MCF 10A (cell line): ENCODE measurements at regions not wholly inside any gene's neighbourhood (a gene's known extent, or its start where the extent isn't known, plus 50 kb on each side); places are given as distances from the start of the nearest gene placed in this dataset.

Experiments
- BruUV-seq: library from RNA; stranded (reverse); fragments of 400-500 nt; replicated peaks from 2 replicates; lab custom pipeline; 2021; lab: Mats Ljungman, UMichigan
- CTCF ChIA-PET: fragments of 300-600 bp; sonication (Branson Sonifier 250); formaldehyde crosslinking; extraction: SDS; loops from one replicate; lab custom pipeline; 2021; ENCODE audit warnings: antibody characterized with exemption, inconsistent platforms; lab: Yijun Ruan, JAX
- POLR2A ChIA-PET: fragments of 300-600, 350-650 bp; sonication (Branson Sonifier 250); formaldehyde crosslinking; extraction: SDS; loops from one replicate; lab custom pipeline; 2020; ENCODE audit warnings: antibody characterized with exemption, inconsistent platforms; lab: Yijun Ruan, JAX
- DNase-seq: peaks from one replicate; pipeline ENCODE4 v3.0.0-alpha.2; 2018; ENCODE audit not compliant: unreplicated experiment
- H3K27ac Mint-ChIP-seq: one replicate; pipeline ENCODE4 v1.8.0; 2022; ENCODE audit warnings: mild to moderate bottlenecking, low read depth, mixed read lengths; ENCODE audit not compliant: unreplicated experiment
- H3K27me3 Mint-ChIP-seq: one replicate; pipeline ENCODE4 v1.8.0; 2022; ENCODE audit warnings: mixed read lengths; ENCODE audit not compliant: insufficient read depth, unreplicated experiment
- H3K36me3 Mint-ChIP-seq: one replicate; pipeline ENCODE4 v1.8.0; 2022; ENCODE audit warnings: mild to moderate bottlenecking, moderate library complexity, mixed read lengths; ENCODE audit not compliant: insufficient read depth, unreplicated experiment
- H3K4me1 Mint-ChIP-seq: one replicate; pipeline ENCODE4 v1.8.0; 2022; ENCODE audit warnings: mixed read lengths; ENCODE audit not compliant: insufficient read depth, unreplicated experiment
- H3K4me3 Mint-ChIP-seq: one replicate; pipeline ENCODE4 v1.8.0; 2022; ENCODE audit warnings: mild to moderate bottlenecking, moderate library complexity, mixed read lengths; ENCODE audit not compliant: unreplicated experiment
- H3K9me3 Mint-ChIP-seq: one replicate; pipeline ENCODE4 v1.8.0; 2022; ENCODE audit warnings: mixed read lengths; ENCODE audit not compliant: unreplicated experiment
- intact Hi-C: fragments of 100-400 bp; cut with micrococcal nuclease; formaldehyde crosslinking; loops from 2 replicates; pipeline ENCODE4 v1.14.1; 2022
- TF ChIP-seq, protein P1 (sequence below): fragments of 200-600 bp; IDR thresholded peaks from one replicate; pipeline ENCODE4 v1.8.0; 2022; ENCODE audit warnings: antibody characterized with exemption, mild to moderate bottlenecking; ENCODE audit not compliant: unreplicated experiment

DNA sequence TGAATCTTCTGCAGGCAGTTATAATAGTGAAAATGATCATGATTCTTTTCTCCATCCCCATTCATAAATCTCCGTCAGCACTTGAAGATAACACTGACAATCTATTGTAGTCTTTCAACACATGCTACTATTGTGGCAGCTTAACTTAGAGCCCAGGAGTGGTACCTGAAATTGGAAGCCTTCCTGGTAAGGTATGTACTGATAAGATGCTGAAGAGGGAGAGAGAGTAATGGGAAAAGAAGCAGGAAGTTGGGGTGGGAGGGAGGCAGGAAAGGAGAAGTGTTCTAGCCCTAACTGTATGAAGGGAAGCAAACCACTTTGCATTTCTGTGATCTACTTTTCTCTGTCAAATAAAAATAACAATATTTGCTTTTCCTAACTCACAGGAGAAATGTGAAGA is 197.4 kb upstream of the RORA start:
- TF ChIP-seq, protein P1, sequence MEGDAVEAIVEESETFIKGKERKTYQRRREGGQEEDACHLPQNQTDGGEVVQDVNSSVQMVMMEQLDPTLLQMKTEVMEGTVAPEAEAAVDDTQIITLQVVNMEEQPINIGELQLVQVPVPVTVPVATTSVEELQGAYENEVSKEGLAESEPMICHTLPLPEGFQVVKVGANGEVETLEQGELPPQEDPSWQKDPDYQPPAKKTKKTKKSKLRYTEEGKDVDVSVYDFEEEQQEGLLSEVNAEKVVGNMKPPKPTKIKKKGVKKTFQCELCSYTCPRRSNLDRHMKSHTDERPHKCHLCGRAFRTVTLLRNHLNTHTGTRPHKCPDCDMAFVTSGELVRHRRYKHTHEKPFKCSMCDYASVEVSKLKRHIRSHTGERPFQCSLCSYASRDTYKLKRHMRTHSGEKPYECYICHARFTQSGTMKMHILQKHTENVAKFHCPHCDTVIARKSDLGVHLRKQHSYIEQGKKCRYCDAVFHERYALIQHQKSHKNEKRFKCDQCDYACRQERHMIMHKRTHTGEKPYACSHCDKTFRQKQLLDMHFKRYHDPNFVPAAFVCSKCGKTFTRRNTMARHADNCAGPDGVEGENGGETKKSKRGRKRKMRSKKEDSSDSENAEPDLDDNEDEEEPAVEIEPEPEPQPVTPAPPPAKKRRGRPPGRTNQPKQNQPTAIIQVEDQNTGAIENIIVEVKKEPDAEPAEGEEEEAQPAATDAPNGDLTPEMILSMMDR: no peak
- Mint-ChIP-seq H3K36me3 (no peaks in the 10 kb centered on the region), H3K4me1 (peaks cover 12% of the 10 kb centered on the region), H3K4me3 (no peak overlapping the region), H3K9me3 (no peaks in the 10 kb centered on the region), H3K27ac (no peak overlapping the region), H3K27me3 (no peaks in the 10 kb centered on the region)
- intact Hi-C loops: no loop called here
- BruUV-seq: no TSS peak
- ChIA-PET CTCF (no interaction called here), POLR2A (no interaction called here)
- no peak for DNase-seq

DNA sequence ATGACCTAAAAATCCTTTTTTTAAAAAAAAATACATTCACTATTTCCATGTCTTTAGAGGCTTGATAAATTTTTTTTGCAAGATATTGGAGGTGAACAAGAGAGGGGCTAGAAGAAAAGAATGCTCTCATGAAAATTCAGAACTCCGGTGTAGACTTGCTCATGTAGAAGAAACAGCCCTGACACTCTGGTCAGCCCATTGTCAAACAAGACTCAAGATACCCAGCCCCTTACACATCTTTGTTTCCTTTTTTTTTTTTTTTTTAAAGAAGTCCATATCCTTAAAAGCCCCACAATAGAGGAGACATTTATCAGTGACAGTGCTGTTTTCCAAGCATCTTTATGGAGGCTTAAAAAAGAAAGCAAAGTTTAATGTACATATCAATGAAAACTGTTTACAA is 196.8 kb upstream of the RORA start:
- H3K27me3 Mint-ChIP-seq: no peaks in the 10 kb centered on the region
- no peaks in the 10 kb centered on the region for H3K9me3 Mint-ChIP-seq
- peaks cover 13% of the 10 kb centered on the region for H3K4me1 Mint-ChIP-seq
- ChIA-PET POLR2A (no interaction called here), CTCF (no interaction called here)
- no peak for DNase-seq
- TF ChIP-seq, protein P1: no peak
- intact Hi-C loops: no loop called here
- H3K4me3 Mint-ChIP-seq: no peak overlapping the region
- H3K36me3 Mint-ChIP-seq: no peaks in the 10 kb centered on the region
- no peak overlapping the region for H3K27ac Mint-ChIP-seq
- no TSS peak for BruUV-seq

DNA sequence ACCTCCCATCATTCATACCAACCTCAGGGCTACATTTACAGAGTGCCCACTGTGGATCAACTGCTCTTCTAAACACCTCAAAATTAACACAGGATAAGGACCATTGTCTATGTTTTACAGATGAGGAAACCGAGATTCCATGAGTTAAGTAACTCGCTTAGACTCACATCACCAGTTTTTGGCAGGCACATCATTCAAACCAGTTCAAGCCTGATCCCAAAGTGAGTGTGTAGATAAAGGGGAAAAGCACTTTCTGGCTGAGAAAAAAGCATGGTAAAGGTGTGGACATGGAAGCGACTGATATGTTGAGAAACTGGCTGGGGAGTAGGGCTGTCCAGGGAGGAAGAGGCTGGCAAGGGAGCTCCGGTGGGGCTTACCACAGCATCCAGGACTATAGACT is 193.7 kb upstream of the RORA start:
- Mint-ChIP-seq H3K27ac (no peak overlapping the region), H3K4me3 (no peak overlapping the region), H3K36me3 (no peaks in the 10 kb centered on the region), H3K27me3 (no peaks in the 10 kb centered on the region), H3K4me1 (peaks cover 13% of the 10 kb centered on the region), H3K9me3 (no peaks in the 10 kb centered on the region)
- no TSS peak for BruUV-seq
- TF ChIP-seq, protein P1: no peak
- intact Hi-C loops: no loop called here
- CTCF ChIA-PET: interaction anchor here (0.7 kb wide), 1 partner anchor 188 kb away, joined by 3 read pairs; no protein-coding TSS in a partner anchor
- peak; percentile 74 for DNase-seq
- POLR2A ChIA-PET: no interaction called here

DNA sequence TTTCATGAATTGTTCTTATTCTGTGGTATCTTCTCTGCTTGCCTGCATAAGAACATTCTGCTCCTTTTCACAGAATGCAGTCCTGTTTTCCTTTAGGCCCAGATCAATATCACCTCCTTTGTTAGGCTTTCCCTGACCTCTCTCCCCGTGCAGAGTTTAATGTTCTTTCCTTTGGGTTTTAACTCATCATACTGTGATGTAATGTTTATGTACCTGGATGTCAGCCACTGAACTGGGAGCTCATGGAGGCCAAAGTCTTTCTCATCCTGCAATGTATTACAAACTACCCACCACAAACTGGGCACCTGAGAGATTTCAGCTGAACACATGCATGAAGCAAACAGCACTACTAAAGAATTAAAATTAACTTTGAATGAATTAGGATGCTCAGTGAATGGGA is 192.8 kb upstream of the RORA start:
- no TSS peak for BruUV-seq
- TF ChIP-seq, protein P1: no peak
- ChIA-PET POLR2A (interaction anchor here (0.6 to 1.5 kb wide), 3 partner anchors 48 to 751 kb away, joined by 3 read pairs; partner anchors contain the start of gene RORA), CTCF (no interaction called here)
- Mint-ChIP-seq H3K36me3 (no peaks in the 10 kb centered on the region), H3K4me1 (peaks cover 13% of the 10 kb centered on the region), H3K4me3 (no peak overlapping the region), H3K9me3 (no peaks in the 10 kb centered on the region), H3K27me3 (no peaks in the 10 kb centered on the region), H3K27ac (no peak overlapping the region)
- intact Hi-C loops: no loop called here
- DNase-seq: peak; percentile 63
